Activated naive CD4-positive, alpha-beta T cell treated with anti-CD3 and anti-CD28 coated beads, Interleukin-2, amount 50 U/mL, for 72 hours (primary cell): ENCODE measurements at regions not wholly inside any gene's neighbourhood (a gene's known extent, or its start where the extent isn't known, plus 50 kb on each side); places are given as distances from the start of the nearest gene placed in this dataset.
A peak's percentile ranks its signal among the peaks of the same experiment; 100 is the strongest.

ENCODE experiments used
- ATAC-seq, 2 donors: fragments of 150-1000 bp; cut with Tn5 transposase; 2 replicates each; pipeline ENCODE4 v1.10.0; 2021; ENCODE audit warnings: mild to moderate bottlenecking in 2 of 2, moderate library complexity in 2 of 2
- DNase-seq, 2 donors: peaks; one replicate each; pipeline ENCODE4 v3.0.0; 2021 to 2022; ENCODE audit warnings: low spot score in 2 of 2
- H3K27ac Mint-ChIP-seq, 2 donors: one replicate each; pipeline ENCODE4 v1.8.0; 2022; ENCODE audit warnings: mild to moderate bottlenecking in 2 of 2, mixed read lengths in 2 of 2
- H3K36me3 Mint-ChIP-seq, 2 donors: one replicate each; pipeline ENCODE4 v1.8.0; 2022; ENCODE audit warnings: mixed read lengths in 2 of 2
- H3K9me3 Mint-ChIP-seq, 2 donors: one replicate each; pipeline ENCODE4 v1.8.0; 2022; ENCODE audit warnings: mixed read lengths in 2 of 2

GRCh38 chr9:134498814-134499166, 142.8 kb upstream of the COL5A1 start:
- DNase-seq (no peak), ATAC-seq (no peak)
- H3K36me3 Mint-ChIP-seq, result no peaks in the 10 kb centered on the region
- no peak overlapping the region for H3K27ac Mint-ChIP-seq
- H3K9me3 Mint-ChIP-seq, result no peaks in the 10 kb centered on the region

GRCh38 chr9:134500931-134501760, 140.5 kb upstream of the COL5A1 start:
- Mint-ChIP-seq H3K27ac (no peak overlapping the region), H3K36me3 (no peaks in the 10 kb centered on the region), H3K9me3 (no peaks in the 10 kb centered on the region)
- no peak for ATAC-seq
- no peak for DNase-seq

GRCh38 chr9:134501761-134502265, 139.8 kb upstream of the COL5A1 start:
- H3K9me3 Mint-ChIP-seq, result no peaks in the 10 kb centered on the region
- H3K27ac Mint-ChIP-seq, result no peak overlapping the region
- no peak for DNase-seq
- no peaks in the 10 kb centered on the region for H3K36me3 Mint-ChIP-seq
- ATAC-seq, result no peak

GRCh38 chr9:134502266-134502791, 139.3 kb upstream of the COL5A1 start:
- ATAC-seq (no peak), DNase-seq (no peak)
- no peaks in the 10 kb centered on the region for H3K9me3 Mint-ChIP-seq
- H3K36me3 Mint-ChIP-seq, result no peaks in the 10 kb centered on the region
- H3K27ac Mint-ChIP-seq, result no peak overlapping the region

- Mint-ChIP-seq H3K36me3 (no peaks in the 10 kb centered on the region), H3K27ac (no peak overlapping the region), H3K9me3 (no peaks in the 10 kb centered on the region)
- DNase-seq, result no peak
- no peak for ATAC-seq
Measured at GRCh38 chr9:134502809-134503211, 138.8 kb upstream of the COL5A1 start.

GRCh38 chr9:134503301-134504105, 138.1 kb upstream of the COL5A1 start:
- no peaks in the 10 kb centered on the region for H3K36me3 Mint-ChIP-seq
- DNase-seq (no peak), ATAC-seq (no peak)
- H3K27ac Mint-ChIP-seq, result no peak overlapping the region
- no peaks in the 10 kb centered on the region for H3K9me3 Mint-ChIP-seq

GRCh38 chr9:134504106-134504385, 137.6 kb upstream of the COL5A1 start:
- no peaks in the 10 kb centered on the region for H3K9me3 Mint-ChIP-seq
- no peaks in the 10 kb centered on the region for H3K36me3 Mint-ChIP-seq
- no peak for ATAC-seq
- H3K27ac Mint-ChIP-seq, result no peak overlapping the region
- DNase-seq, result no peak

- ATAC-seq, result no peak
- no peak for DNase-seq
Measured at GRCh38 chr9:134505032-134505431, 136.6 kb upstream of the COL5A1 start.

GRCh38 chr9:134509281-134509680, 132.3 kb upstream of the COL5A1 start:
- H3K27ac Mint-ChIP-seq, result no peak overlapping the region
- ATAC-seq, result no peak
- H3K36me3 Mint-ChIP-seq, result no peaks in the 10 kb centered on the region
- no peaks in the 10 kb centered on the region for H3K9me3 Mint-ChIP-seq
- DNase-seq, result no peak

More at GRCh38 chr9:134505032-134505431, 136.6 kb upstream of the COL5A1 start:
- Mint-ChIP-seq H3K36me3 (no peaks in the 10 kb centered on the region), H3K27ac (no peak overlapping the region), H3K9me3 (no peaks in the 10 kb centered on the region)

- H3K27ac Mint-ChIP-seq, result no peak overlapping the region
- no peaks in the 10 kb centered on the region for H3K9me3 Mint-ChIP-seq
- H3K36me3 Mint-ChIP-seq, result no peaks in the 10 kb centered on the region
- ATAC-seq (no peak), DNase-seq (no peak)
Measured at GRCh38 chr9:134509817-134510216, 131.8 kb upstream of the COL5A1 start.

- DNase-seq, result no peak
- no peak for ATAC-seq
- H3K27ac Mint-ChIP-seq, result no peak overlapping the region
- no peaks in the 10 kb centered on the region for H3K9me3 Mint-ChIP-seq
- no peaks in the 10 kb centered on the region for H3K36me3 Mint-ChIP-seq
Measured at GRCh38 chr9:134514503-134514902, 127.1 kb upstream of the COL5A1 start.

GRCh38 chr9:134515026-134515821, 126.4 kb upstream of the COL5A1 start:
- Mint-ChIP-seq H3K9me3 (no peaks in the 10 kb centered on the region), H3K36me3 (no peaks in the 10 kb centered on the region), H3K27ac (peak overlapping the region in 1 of 2 donors; percentile 32)
- no peak for ATAC-seq
- no peak for DNase-seq

- Mint-ChIP-seq H3K27ac (no peak overlapping the region), H3K36me3 (no peaks in the 10 kb centered on the region), H3K9me3 (no peaks in the 10 kb centered on the region)
- no peak for DNase-seq
- ATAC-seq, result no peak
Measured at GRCh38 chr9:134516464-134516863, 125.1 kb upstream of the COL5A1 start.

GRCh38 chr9:134517069-134517680, 124.4 kb upstream of the COL5A1 start:
- DNase-seq (no peak), ATAC-seq (no peak)
- H3K27ac Mint-ChIP-seq, result no peak overlapping the region
- no peaks in the 10 kb centered on the region for H3K36me3 Mint-ChIP-seq
- no peaks in the 10 kb centered on the region for H3K9me3 Mint-ChIP-seq

- Mint-ChIP-seq H3K9me3 (no peaks in the 10 kb centered on the region), H3K36me3 (no peaks in the 10 kb centered on the region), H3K27ac (no peak overlapping the region)
- ATAC-seq (no peak), DNase-seq (no peak)
Measured at GRCh38 chr9:134518004-134518606, 123.5 kb upstream of the COL5A1 start.

GRCh38 chr9:134519375-134520070, 122.1 kb upstream of the COL5A1 start:
- Mint-ChIP-seq H3K9me3 (no peaks in the 10 kb centered on the region), H3K27ac (no peak overlapping the region), H3K36me3 (no peaks in the 10 kb centered on the region)
- DNase-seq (no peak), ATAC-seq (no peak)
